ENCODE measurements at regions not wholly inside any gene's neighbourhood (a gene's known extent, or its start where the extent isn't known, plus 50 kb on each side); places are given as distances from the start of the nearest gene placed in this dataset.

DNA sequence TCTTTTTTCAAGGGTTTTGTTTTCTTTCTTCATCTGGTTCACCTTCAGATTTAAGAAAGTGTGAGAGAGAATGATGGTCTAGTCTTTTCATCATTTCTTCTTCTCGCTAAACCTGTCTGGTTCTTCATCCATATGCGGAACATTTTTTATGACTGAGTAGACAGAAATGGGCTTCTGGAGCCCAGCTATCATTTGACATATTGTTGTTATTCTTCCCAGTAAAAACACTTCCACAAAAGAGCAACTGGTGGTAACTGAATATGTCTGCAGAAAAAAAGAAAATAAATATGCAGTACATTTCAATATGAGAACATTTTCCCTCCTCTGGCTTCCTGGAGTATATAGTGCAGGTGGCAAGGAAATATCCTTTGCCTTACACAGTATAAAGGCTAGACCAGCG lies 209.5 kb downstream of the JCAD start:
- no peak for TF ChIP-seq POLR2A (IDR thresholded peaks at IDR 0.05)
- TF ChIP-seq, protein P1, sequence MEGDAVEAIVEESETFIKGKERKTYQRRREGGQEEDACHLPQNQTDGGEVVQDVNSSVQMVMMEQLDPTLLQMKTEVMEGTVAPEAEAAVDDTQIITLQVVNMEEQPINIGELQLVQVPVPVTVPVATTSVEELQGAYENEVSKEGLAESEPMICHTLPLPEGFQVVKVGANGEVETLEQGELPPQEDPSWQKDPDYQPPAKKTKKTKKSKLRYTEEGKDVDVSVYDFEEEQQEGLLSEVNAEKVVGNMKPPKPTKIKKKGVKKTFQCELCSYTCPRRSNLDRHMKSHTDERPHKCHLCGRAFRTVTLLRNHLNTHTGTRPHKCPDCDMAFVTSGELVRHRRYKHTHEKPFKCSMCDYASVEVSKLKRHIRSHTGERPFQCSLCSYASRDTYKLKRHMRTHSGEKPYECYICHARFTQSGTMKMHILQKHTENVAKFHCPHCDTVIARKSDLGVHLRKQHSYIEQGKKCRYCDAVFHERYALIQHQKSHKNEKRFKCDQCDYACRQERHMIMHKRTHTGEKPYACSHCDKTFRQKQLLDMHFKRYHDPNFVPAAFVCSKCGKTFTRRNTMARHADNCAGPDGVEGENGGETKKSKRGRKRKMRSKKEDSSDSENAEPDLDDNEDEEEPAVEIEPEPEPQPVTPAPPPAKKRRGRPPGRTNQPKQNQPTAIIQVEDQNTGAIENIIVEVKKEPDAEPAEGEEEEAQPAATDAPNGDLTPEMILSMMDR (IDR thresholded peaks at IDR 0.05) = no peak

All from lower leg skin (tissue), 3 donors.